ENCODE measurements at regions not wholly inside any gene's neighbourhood (a gene's known extent, or its start where the extent isn't known, plus 50 kb on each side); places are given as distances from the start of the nearest gene placed in this dataset.
A peak's percentile ranks its signal among the peaks of the same experiment; 100 is the strongest.

- no peak for TF ChIP-seq POLR2AphosphoS2 (conservative IDR thresholded peaks at IDR 0.05; ENCODE audit: low read length)
- TF ChIP-seq, protein P1, sequence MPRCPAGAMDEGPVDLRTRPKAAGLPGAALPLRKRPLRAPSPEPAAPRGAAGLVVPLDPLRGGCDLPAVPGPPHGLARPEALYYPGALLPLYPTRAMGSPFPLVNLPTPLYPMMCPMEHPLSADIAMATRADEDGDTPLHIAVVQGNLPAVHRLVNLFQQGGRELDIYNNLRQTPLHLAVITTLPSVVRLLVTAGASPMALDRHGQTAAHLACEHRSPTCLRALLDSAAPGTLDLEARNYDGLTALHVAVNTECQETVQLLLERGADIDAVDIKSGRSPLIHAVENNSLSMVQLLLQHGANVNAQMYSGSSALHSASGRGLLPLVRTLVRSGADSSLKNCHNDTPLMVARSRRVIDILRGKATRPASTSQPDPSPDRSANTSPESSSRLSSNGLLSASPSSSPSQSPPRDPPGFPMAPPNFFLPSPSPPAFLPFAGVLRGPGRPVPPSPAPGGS (IDR thresholded peaks at IDR 0.05): 0 out of 3 replicates have a peak, but pooled peaks have one; percentile 62
- TF ChIP-seq HOXB5 (CRISPR knock-in tag; IDR thresholded peaks at IDR 0.05): no peak
- TF ChIP-seq SREBF2 (IDR thresholded peaks at IDR 0.05): no peak
- TF ChIP-seq JUN (IDR thresholded peaks at IDR 0.05): peak in 1 of 2 experiments; percentile 75; a peak in 1 of 5 replicates
- TF ChIP-seq USF2 (IDR thresholded peaks at IDR 0.05): no peak
- peak; percentile 39 to 42; a peak in 2 of 4 replicates for TF ChIP-seq CEBPB (IDR thresholded peaks at IDR 0.05)
- TF ChIP-seq GATA3 (IDR thresholded peaks at IDR 0.05; ENCODE audit: borderline replicate concordance): peak; percentile 74; the same call in 1 of the 2 replicates
- no peak for TF ChIP-seq ZNF302 (CRISPR knock-in tag; IDR thresholded peaks at IDR 0.05)
- TF ChIP-seq ATOH8 (CRISPR knock-in tag; IDR thresholded peaks at IDR 0.05; ENCODE audit: low read depth): no peak
- TF ChIP-seq FOSL2 (IDR thresholded peaks at IDR 0.05): peak; percentile 89
- TF ChIP-seq FOSL2 (CRISPR knock-in tag; IDR thresholded peaks at IDR 0.05): peak; percentile 90
- TF ChIP-seq, protein P2, sequence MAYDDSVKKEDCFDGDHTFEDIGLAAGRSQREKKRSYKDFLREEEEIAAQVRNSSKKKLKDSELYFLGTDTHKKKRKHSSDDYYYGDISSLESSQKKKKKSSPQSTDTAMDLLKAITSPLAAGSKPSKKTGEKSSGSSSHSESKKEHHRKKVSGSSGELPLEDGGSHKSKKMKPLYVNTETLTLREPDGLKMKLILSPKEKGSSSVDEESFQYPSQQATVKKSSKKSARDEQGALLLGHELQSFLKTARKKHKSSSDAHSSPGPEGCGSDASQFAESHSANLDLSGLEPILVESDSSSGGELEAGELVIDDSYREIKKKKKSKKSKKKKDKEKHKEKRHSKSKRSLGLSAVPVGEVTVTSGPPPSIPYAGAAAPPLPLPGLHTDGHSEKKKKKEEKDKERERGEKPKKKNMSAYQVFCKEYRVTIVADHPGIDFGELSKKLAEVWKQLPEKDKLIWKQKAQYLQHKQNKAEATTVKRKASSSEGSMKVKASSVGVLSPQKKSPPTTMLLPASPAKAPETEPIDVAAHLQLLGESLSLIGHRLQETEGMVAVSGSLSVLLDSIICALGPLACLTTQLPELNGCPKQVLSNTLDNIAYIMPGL (CRISPR knock-in tag; IDR thresholded peaks at IDR 0.05; ENCODE audit: borderline replicate concordance): no peak
- no peak for TF ChIP-seq HEYL (CRISPR knock-in tag; IDR thresholded peaks at IDR 0.05)
- peak; percentile 94 for TF ChIP-seq JUNB (IDR thresholded peaks at IDR 0.05)
- no peak for TF ChIP-seq KDM5A (IDR thresholded peaks at IDR 0.05)
- no peak for TF ChIP-seq ESRRA (IDR thresholded peaks at IDR 0.05; ENCODE audit: borderline replicate concordance, low read length)
- TF ChIP-seq CHD2 (IDR thresholded peaks at IDR 0.05; ENCODE audit: low read length, partially characterized antibody): no peak
- no peak for TF ChIP-seq KDM1A (IDR thresholded peaks at IDR 0.05; ENCODE audit: low read depth)
- TF ChIP-seq CBX2 (IDR thresholded peaks at IDR 0.05; ENCODE audit: borderline replicate concordance, low read depth): no peak
- TF ChIP-seq HOXB13 (CRISPR knock-in tag; IDR thresholded peaks at IDR 0.05; ENCODE audit: low read depth): no peak
Measured at GRCh38 chr12:27179400-27180214, 64.5 kb upstream of the STK38L start (continued).

DNA sequence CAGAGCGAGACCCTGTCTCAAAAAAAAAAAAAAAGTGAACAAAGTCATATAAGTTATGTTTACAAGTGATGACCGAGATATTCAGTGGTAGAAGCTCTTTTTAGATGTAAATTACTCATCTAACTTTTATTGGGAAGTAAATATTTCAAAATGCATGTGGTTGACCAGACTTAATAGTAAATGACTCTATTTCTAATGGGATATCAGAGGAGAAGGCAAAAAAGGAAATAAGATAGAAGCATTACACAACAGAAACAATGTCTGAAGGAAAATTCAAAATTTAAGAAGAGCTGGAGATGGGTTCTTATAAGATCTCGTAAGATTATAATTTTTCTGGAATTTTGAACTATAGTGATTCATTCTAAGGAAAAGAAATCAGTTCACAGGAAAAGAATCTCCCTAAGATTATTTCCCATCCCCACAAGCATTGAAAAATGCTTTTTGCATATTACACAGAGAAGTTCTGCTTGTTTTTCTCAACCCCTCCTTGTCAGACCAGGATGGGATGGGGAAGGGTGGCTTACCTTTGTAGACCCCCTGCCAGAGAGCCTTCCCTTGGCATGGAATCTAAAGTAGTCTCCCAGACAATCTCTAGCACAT, 63.1 kb upstream of the STK38L start:
- Histone ChIP-seq H3K4me3 (no peak overlapping the region), H3K4me2 (peak overlapping the region; percentile 82; the same call in 2 of the 3 replicates), H3K9me3 (no peaks in the 10 kb centered on the region), H3K4me1 (peaks cover 65% of the 10 kb centered on the region), H3K27ac (peak overlapping the region; percentile 85 to 90)
- ATAC-seq: no peak
- DNase-seq (ENCODE audit: low read depth in 1 of 2, low spot score in 1 of 2): no peak
- CTCF ChIA-PET: interaction anchor here (0.6 to 4.1 kb wide), 5 partner anchors 63 to 1098 kb away, joined by 3 to 14 read pairs (median 3); partner anchors contain the start of gene STK38L
- POLR2A ChIA-PET: interaction anchor here (2.3 kb wide), 1 partner anchor 63 kb away, joined by 18 read pairs; the partner anchor contains the start of gene STK38L
- 78% methylated on average over 3 of the region's 3 CpGs for WGBS (ENCODE audit: missing lambda C conversion rate)
- TF ChIP-seq RARB (CRISPR knock-in tag; IDR thresholded peaks at IDR 0.05) (no peak), RAD21 (conservative IDR thresholded peaks at IDR 0.05 in 1 of 2, IDR thresholded peaks at IDR 0.05 in 1 of 2) (no peak), EHF (CRISPR knock-in tag; IDR thresholded peaks at IDR 0.05) (no peak), HOXA7 (CRISPR knock-in tag; IDR thresholded peaks at IDR 0.05) (no peak), KDM1A (IDR thresholded peaks at IDR 0.05; ENCODE audit: low read depth) (no peak), NPAS2 (CRISPR knock-in tag; IDR thresholded peaks at IDR 0.05; ENCODE audit: borderline replicate concordance) (no peak), CBX2 (IDR thresholded peaks at IDR 0.05; ENCODE audit: borderline replicate concordance, low read depth) (no peak), KDM5A (IDR thresholded peaks at IDR 0.05) (no peak), MAFK (IDR thresholded peaks at IDR 0.05; ENCODE audit: partially characterized antibody) (no peak), JUN (IDR thresholded peaks at IDR 0.05) (no peak), HOXB13 (CRISPR knock-in tag; IDR thresholded peaks at IDR 0.05; ENCODE audit: low read depth) (no peak), RCOR1 (IDR thresholded peaks at IDR 0.05; ENCODE audit: low read depth, low read length) (no peak)
- TF ChIP-seq, protein P3, sequence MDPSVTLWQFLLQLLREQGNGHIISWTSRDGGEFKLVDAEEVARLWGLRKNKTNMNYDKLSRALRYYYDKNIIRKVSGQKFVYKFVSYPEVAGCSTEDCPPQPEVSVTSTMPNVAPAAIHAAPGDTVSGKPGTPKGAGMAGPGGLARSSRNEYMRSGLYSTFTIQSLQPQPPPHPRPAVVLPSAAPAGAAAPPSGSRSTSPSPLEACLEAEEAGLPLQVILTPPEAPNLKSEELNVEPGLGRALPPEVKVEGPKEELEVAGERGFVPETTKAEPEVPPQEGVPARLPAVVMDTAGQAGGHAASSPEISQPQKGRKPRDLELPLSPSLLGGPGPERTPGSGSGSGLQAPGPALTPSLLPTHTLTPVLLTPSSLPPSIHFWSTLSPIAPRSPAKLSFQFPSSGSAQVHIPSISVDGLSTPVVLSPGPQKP (IDR thresholded peaks at IDR 0.05; ENCODE audit: low read depth, low read length): no peak
- FAIRE-seq: no peak
